GM21526 (cell line): ENCODE measurements at regions not wholly inside any gene's neighbourhood (a gene's known extent, or its start where the extent isn't known, plus 50 kb on each side); places are given as distances from the start of the nearest gene placed in this dataset.
"Not testable (repeated sequence)": the region's sequence is repeated elsewhere in the genome, so short reads cannot be mapped to it uniquely, and the experiment has no call there.

Experiments
- ATAC-seq: cut with Tn5 transposase; IDR thresholded peaks from one replicate; pipeline ENCODE4 v1.9.1; 2021; ENCODE audit warnings: moderate library complexity; ENCODE audit not compliant: unreplicated experiment, low FRiP score

GRCh38 chr12:86663716-86664115 lies 407.5 kb upstream of the MGAT4C start:
- no peak for ATAC-seq

GRCh38 chr12:86663173-86663572 lies 407.0 kb upstream of the MGAT4C start:
- ATAC-seq: peak; percentile 50

GRCh38 chr12:86662464-86662863 lies 406.3 kb upstream of the MGAT4C start:
- ATAC-seq: no peak

GRCh38 chr12:86660488-86661147 lies 404.4 kb upstream of the MGAT4C start:
- ATAC-seq: no peak

- no peak for ATAC-seq
Observed at GRCh38 chr12:86659985-86660384, 403.8 kb upstream of the MGAT4C start.

- ATAC-seq: no peak
Observed at GRCh38 chr12:86658303-86658702, 402.1 kb upstream of the MGAT4C start.

- no peak for ATAC-seq
Observed at GRCh38 chr12:86647800-86648199, 391.6 kb upstream of the MGAT4C start.

GRCh38 chr12:86634456-86635410 lies 378.5 kb upstream of the MGAT4C start:
- ATAC-seq: no peak

GRCh38 chr12:86627001-86627400 lies 370.8 kb upstream of the MGAT4C start:
- no peak for ATAC-seq

GRCh38 chr12:86623267-86623666 lies 367.1 kb upstream of the MGAT4C start:
- no peak for ATAC-seq

- no peak for ATAC-seq
Observed at GRCh38 chr12:86621957-86622356, 365.8 kb upstream of the MGAT4C start.

- no peak for ATAC-seq
Observed at GRCh38 chr12:86613311-86613710, 357.1 kb upstream of the MGAT4C start.

GRCh38 chr12:86608638-86609037 lies 352.4 kb upstream of the MGAT4C start:
- ATAC-seq: no peak

GRCh38 chr12:86601550-86602308 lies 345.5 kb upstream of the MGAT4C start:
- no peak for ATAC-seq

- no peak for ATAC-seq
Observed at GRCh38 chr12:86600664-86601231, 344.6 kb upstream of the MGAT4C start.

GRCh38 chr12:86597431-86597830 lies 341.2 kb upstream of the MGAT4C start:
- ATAC-seq: no peak

- ATAC-seq: no peak
Observed at GRCh38 chr12:86590296-86590695, 334.1 kb upstream of the MGAT4C start.

- ATAC-seq: no peak
Observed at GRCh38 chr12:86574143-86574542, 318.0 kb upstream of the MGAT4C start.

GRCh38 chr12:86572455-86572854 lies 316.3 kb upstream of the MGAT4C start:
- no peak for ATAC-seq

GRCh38 chr12:86565038-86565437 lies 308.8 kb upstream of the MGAT4C start:
- no peak for ATAC-seq

GRCh38 chr12:86555491-86555890 lies 299.3 kb upstream of the MGAT4C start:
- ATAC-seq: not testable (repeated sequence)
